GM21360 (cell line): ENCODE measurements at regions not wholly inside any gene's neighbourhood (a gene's known extent, or its start where the extent isn't known, plus 50 kb on each side); places are given as distances from the start of the nearest gene placed in this dataset.
A peak's percentile ranks its signal among the peaks of the same experiment; 100 is the strongest.

Source experiments
- ATAC-seq: cut with Tn5 transposase; IDR thresholded peaks from one replicate; pipeline ENCODE4 v1.9.1; 2021; ENCODE audit warnings: mild to moderate bottlenecking, moderate library complexity; ENCODE audit not compliant: unreplicated experiment

DNA sequence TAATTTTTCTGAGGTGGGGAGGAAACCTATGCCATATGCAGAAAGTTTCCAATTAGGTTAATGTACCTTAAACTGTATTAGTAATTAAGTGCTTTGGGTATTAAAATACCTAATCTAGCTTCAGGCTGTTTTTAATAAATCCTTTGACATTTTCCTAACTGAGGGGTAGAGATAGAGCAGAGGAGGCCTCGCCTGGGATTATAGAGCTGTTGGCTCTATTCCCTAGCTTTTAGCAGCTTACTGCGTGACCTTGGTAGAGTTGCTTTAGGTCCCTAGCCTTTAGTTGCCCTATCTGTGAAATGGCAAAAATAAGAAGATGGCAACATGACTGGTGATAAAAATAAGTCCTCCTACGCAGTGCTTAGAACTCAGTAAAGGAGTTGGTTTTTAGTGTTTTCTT is 621.0 kb downstream of the LMO4 start:
- no peak for ATAC-seq

GRCh38 chr1:87950369-87950768 is 621.7 kb downstream of the LMO4 start:
- ATAC-seq: no peak

DNA sequence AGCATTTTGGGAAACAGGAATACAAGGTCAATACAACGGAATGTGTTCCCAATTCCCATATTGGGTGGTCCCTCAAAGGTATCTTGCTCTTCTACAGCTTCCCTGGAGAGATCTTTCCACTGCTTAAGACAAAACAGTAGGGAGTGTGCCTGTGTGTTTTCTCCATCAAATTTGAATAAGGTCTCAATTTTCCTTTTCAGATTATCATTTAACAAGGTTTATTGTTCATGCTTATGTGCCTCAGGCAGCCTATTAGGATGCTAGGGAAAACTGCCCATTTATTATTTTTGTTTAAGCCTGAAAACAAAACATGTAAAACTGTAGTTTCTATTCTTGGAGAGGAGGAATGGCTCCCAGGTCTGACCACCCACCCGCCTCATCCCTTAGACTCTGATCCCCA is 622.7 kb downstream of the LMO4 start:
- ATAC-seq: no peak

GRCh38 chr1:87951852-87952251 is 623.2 kb downstream of the LMO4 start:
- ATAC-seq: no peak

DNA sequence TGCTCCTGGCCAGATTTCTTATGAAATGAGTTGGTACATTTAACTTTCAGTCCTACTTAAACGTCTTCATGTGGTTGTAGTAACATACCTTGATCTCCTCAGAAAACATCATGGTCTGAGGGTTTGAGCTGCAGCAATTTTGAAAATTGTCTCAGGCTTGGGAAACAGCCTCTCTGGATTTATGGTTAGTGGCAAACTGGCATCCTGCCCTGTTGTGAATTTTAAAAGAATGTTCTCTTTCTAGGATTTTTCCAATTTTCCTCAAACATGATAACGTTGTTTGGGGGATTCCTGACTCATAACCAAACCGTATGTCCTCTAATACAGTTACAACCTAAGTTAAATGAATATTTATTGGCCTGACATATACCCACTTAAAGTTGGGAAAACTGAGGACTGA is 624.4 kb downstream of the LMO4 start:
- no peak for ATAC-seq

DNA sequence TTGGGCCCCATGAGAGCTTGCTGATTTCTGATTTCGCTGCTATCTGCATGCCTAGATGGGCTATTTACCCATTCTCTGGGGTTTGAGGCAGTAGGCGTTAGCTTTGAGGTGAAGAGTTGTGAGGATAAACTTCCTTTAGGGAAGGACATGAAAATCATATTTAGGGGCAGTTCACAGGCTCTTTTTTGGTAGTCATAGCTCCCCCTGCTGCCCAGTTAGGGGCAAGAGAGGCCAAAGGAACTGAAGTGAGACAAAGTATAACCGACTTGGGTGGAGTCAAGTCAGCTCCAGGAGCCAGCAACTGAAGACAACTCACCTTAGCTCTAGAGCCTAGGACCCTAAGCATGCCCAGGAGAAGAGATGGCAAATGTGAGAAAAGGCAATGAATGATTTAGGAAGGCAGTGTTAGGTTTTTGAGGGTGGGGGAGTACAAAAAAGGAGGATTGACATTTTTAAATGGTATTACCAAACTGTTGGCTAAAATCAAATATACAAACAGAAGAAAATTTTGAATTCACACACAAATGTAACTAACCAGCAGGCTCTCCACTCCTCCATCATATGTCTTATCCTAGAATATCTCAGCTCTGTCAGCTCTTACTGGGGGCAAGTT is 625.2 kb downstream of the LMO4 start:
- peak; percentile 84 for ATAC-seq

GRCh38 chr1:87955038-87955437 is 626.4 kb downstream of the LMO4 start:
- ATAC-seq: no peak

GRCh38 chr1:87956072-87956471 is 627.4 kb downstream of the LMO4 start:
- ATAC-seq: no peak

- no peak for ATAC-seq
Observed at GRCh38 chr1:87956750-87957149, 628.1 kb downstream of the LMO4 start.

- no peak for ATAC-seq
Observed at GRCh38 chr1:87957331-87957730, 628.7 kb downstream of the LMO4 start.

GRCh38 chr1:87958201-87958600 is 629.5 kb downstream of the LMO4 start:
- no peak for ATAC-seq

GRCh38 chr1:87958716-87959115 is 630.0 kb downstream of the LMO4 start:
- ATAC-seq: no peak

DNA sequence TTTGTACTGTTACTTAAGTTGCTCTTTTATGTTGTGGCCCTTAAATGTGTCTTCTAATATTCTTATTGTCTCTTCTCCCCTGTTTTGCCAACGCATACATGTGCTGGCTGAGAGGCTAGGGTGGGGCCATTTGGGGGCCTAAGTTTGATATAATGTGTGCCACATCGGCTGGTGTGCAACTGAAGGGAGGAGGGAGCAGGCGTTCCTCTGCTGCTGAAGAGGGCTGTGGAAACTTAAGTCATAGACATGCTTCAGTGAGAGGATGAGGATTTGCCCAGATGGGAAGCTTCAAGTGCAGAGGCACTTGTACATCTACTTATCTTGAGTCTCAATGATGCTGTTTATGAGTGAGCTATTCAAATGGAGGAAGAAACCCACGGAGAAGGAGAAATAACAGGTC is 630.6 kb downstream of the LMO4 start:
- ATAC-seq: no peak

- ATAC-seq: no peak
Observed at GRCh38 chr1:87961992-87962391, 633.3 kb downstream of the LMO4 start.

GRCh38 chr1:87963556-87963955 is 634.9 kb downstream of the LMO4 start:
- no peak for ATAC-seq

DNA sequence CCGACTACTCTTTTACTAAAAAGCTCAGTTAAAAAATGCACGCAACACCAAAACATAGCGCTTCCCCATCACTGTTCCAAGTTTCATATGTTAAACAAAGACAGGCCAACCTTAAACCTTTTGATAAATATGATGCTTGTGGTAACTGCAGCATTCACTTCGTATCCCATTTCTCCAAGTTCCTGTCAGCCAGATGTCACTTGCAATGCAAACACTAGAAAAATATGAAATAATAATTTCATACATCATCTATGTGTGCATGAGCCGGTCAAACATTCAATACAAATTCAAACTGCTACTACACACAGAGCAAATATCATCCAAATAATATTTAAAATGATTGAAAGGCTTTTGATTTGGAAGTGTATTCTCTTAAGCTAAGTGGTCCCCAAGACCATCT is 636.5 kb downstream of the LMO4 start:
- no peak for ATAC-seq

GRCh38 chr1:87968197-87968955 is 639.7 kb downstream of the LMO4 start:
- no peak for ATAC-seq

GRCh38 chr1:87969040-87969439 is 640.4 kb downstream of the LMO4 start:
- ATAC-seq: no peak

- ATAC-seq: no peak
Observed at GRCh38 chr1:87972811-87973210, 644.1 kb downstream of the LMO4 start.

GRCh38 chr1:87973896-87974295 is 645.2 kb downstream of the LMO4 start:
- ATAC-seq: no peak

- ATAC-seq: no peak
Observed at GRCh38 chr1:87976316-87976715, 647.6 kb downstream of the LMO4 start.

- ATAC-seq: no peak
Observed at GRCh38 chr1:87977145-87977544, 648.5 kb downstream of the LMO4 start.

GRCh38 chr1:87979079-87979478 is 650.4 kb downstream of the LMO4 start:
- no peak for ATAC-seq
